ENCODE measurements at regions not wholly inside any gene's neighbourhood (a gene's known extent, or its start where the extent isn't known, plus 50 kb on each side); places are given as distances from the start of the nearest gene placed in this dataset.

DNA sequence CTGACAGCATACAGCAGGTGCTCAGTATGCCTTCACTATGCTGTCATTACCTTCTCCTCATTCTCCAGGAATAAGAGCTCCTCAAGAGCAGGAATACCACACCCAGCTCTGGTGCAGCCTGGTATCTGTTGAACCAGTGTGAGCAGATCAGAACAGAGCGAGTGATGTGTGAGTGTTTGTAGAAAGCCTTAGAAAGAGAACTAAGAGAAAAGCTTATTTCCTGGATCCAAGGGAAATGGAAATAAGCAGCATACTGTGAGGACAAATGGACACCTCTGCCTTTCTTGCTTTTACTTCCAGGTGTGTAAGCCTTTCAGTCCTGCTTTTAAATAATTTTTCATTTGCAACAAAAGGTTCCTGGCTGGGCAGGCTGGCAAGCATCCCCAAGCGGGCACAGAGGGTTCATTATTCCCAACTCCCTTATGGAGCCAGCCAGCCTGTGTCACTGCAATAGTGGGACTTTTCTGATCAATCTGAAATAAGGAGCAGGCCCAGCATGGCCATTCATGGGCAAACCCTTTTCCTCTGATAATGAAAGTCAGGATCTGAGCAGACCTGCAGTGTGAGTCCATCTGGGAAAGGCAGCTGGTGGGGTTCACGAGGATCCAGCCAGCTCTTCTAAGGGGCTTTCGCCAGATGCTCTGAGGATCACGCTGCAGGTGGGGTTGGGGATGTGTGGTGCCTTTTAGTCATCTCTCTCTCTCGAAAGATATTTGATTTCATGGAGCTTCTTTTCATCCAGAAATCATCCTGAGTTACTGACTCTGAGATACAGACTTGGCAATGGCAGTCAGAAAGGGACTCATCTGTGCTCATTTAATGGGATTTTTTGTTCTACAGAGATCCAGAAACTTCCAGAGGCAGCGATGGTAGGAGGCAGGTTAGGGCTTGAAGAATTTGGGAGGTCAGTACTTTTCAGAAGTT lies 594.9 kb upstream of the CFAP20DC start:
- TF ChIP-seq, protein P1, sequence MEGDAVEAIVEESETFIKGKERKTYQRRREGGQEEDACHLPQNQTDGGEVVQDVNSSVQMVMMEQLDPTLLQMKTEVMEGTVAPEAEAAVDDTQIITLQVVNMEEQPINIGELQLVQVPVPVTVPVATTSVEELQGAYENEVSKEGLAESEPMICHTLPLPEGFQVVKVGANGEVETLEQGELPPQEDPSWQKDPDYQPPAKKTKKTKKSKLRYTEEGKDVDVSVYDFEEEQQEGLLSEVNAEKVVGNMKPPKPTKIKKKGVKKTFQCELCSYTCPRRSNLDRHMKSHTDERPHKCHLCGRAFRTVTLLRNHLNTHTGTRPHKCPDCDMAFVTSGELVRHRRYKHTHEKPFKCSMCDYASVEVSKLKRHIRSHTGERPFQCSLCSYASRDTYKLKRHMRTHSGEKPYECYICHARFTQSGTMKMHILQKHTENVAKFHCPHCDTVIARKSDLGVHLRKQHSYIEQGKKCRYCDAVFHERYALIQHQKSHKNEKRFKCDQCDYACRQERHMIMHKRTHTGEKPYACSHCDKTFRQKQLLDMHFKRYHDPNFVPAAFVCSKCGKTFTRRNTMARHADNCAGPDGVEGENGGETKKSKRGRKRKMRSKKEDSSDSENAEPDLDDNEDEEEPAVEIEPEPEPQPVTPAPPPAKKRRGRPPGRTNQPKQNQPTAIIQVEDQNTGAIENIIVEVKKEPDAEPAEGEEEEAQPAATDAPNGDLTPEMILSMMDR (IDR thresholded peaks at IDR 0.05): no peak
- TF ChIP-seq POLR2A (IDR thresholded peaks at IDR 0.05): no peak
